GM12864 (cell line): ENCODE measurements at regions not wholly inside any gene's neighbourhood (a gene's known extent, or its start where the extent isn't known, plus 50 kb on each side); places are given as distances from the start of the nearest gene placed in this dataset.
"Not testable (repeated sequence)": the region's sequence is repeated elsewhere in the genome, so short reads cannot be mapped to it uniquely, and the experiment has no call there.

Experiments used
- DNase-seq: peaks from one replicate; pipeline ENCODE4 v3.0.0-alpha.2; 2011; ENCODE audit warnings: low read depth
- H3K4me3 ChIP-seq: 2 replicates; pipeline ENCODE4 v1.5.1; 2011; ENCODE audit warnings: mild to moderate bottlenecking, low read depth, low read length, control low read depth
- CTCF ChIP-seq: IDR thresholded peaks from 2 replicates; pipeline ENCODE4 v1.5.1; 2011; ENCODE audit warnings: low read depth, mild to moderate bottlenecking, moderate library complexity, low read length, control low read depth, inconsistent platforms; ENCODE audit errors: missing control alignments

GRCh38 chr3:194057570-194058188 lies 78.3 kb upstream of the HES1 start:
- DNase-seq: no peak
- peak overlapping the region; percentile 9; the same call in 1 of the 2 replicates for H3K4me3 ChIP-seq
- no peak for TF ChIP-seq CTCF

GRCh38 chr3:194058189-194058571 lies 77.8 kb upstream of the HES1 start:
- DNase-seq: no peak
- peak overlapping the region; percentile 9 for H3K4me3 ChIP-seq
- no peak for TF ChIP-seq CTCF

- H3K4me3 ChIP-seq: no peak overlapping the region
- no peak for TF ChIP-seq CTCF
- no peak for DNase-seq
Observed at GRCh38 chr3:194058753-194059152, 77.2 kb upstream of the HES1 start.

GRCh38 chr3:194061421-194062030 lies 74.4 kb upstream of the HES1 start:
- no peak for DNase-seq
- no peak for TF ChIP-seq CTCF
- no peak overlapping the region for H3K4me3 ChIP-seq

GRCh38 chr3:194062830-194063229 lies 73.1 kb upstream of the HES1 start:
- H3K4me3 ChIP-seq: no peak overlapping the region
- no peak for DNase-seq
- no peak for TF ChIP-seq CTCF

- no peak for DNase-seq
- H3K4me3 ChIP-seq: no peak overlapping the region
- TF ChIP-seq CTCF: no peak
Observed at GRCh38 chr3:194064380-194065332, 71.3 kb upstream of the HES1 start.

GRCh38 chr3:194067327-194067726 lies 68.6 kb upstream of the HES1 start:
- DNase-seq: not testable (repeated sequence)

More at GRCh38 chr3:194067327-194067726, 68.6 kb upstream of the HES1 start:
- not testable (repeated sequence) for H3K4me3 ChIP-seq
